Left lung (tissue), 4 donors: ENCODE measurements at regions not wholly inside any gene's neighbourhood (a gene's known extent, or its start where the extent isn't known, plus 50 kb on each side); places are given as distances from the start of the nearest gene placed in this dataset.

Experiments used
- ATAC-seq: fragments of 200-7000 bp; cut with Tn5 transposase; one replicate; pipeline ENCODE4 v1.9.1; 2020; ENCODE audit warnings: moderate library complexity
- DNase-seq, 4 donors: peaks; one replicate each; pipeline ENCODE4 v3.0.0-alpha.2; 2013 to 2020
- H3K27ac ChIP-seq, 2 donors: fragments of 200-600 bp; sonication (generic) in 1 of 2; one replicate each; pipeline versions ENCODE4 v1.5.0 to v1.8.0; 2020 to 2021
- H3K27me3 ChIP-seq, 2 donors: fragments of 200-600 bp; sonication (generic) in 1 of 2; one replicate each; pipeline versions ENCODE4 v1.5.0 to v1.8.0; 2020 to 2021
- H3K36me3 ChIP-seq, 2 donors: fragments of 200-600 bp; sonication (generic) in 1 of 2; one replicate each; pipeline versions ENCODE4 v1.5.0 to v1.8.0; 2020 to 2021
- H3K4me1 ChIP-seq, 2 donors: fragments of 200-600 bp; one replicate each; pipeline ENCODE4 v1.8.0; 2021
- H3K4me3 ChIP-seq, 2 donors: fragments of 200-600 bp; sonication (generic) in 1 of 2; one replicate each; pipeline versions ENCODE4 v1.5.0 to v1.8.0; 2020 to 2021; ENCODE audit warnings: mild to moderate bottlenecking in 1 of 2
- H3K9me3 ChIP-seq, 2 donors: fragments of 200-600 bp; sonication (generic) in 1 of 2; one replicate each; pipeline versions ENCODE4 v1.5.0 to v1.8.0; 2020 to 2021
- intact Hi-C, 2 donors: fragments of 100-400 bp; cut with DNase I; formaldehyde crosslinking; loops; one replicate each; pipeline versions ENCODE4 v1.11.2 to v1.14.2; 2022
- TF ChIP-seq, protein P1 (sequence below), 2 donors: fragments of 200-600 bp; sonication (generic) in 1 of 2; IDR thresholded peaks; one replicate each; pipeline versions ENCODE4 v1.5.0 to v1.8.0; 2021; ENCODE audit warnings: antibody characterized with exemption in 2 of 2
- donor health status: DM: no; HTN: yes; CAD: no.
- donor health status: DM: no; HTN: no; CAD: no.

DNA sequence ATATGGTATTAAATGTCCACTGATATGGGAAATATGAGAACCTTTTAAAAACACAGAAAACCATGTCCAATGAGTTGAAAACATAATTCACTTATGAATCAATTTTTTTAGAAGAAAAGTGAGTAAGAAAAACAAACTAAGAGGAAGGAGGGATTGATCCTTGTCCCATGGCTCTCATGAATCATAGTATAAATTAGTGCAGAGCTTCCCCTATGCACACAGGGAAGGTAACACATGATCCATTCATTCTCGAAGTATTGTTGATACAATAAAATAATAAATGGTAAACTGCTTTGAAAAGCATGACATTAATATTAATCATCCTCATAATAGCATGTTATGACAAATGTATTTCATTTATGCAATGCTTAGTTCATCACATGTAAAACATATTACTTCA, 872.0 kb upstream of the CNTNAP5 start:
- no peaks in the 10 kb centered on the region for H3K4me1 ChIP-seq
- H3K36me3 ChIP-seq: no peaks in the 10 kb centered on the region
- no peak overlapping the region for H3K4me3 ChIP-seq
- H3K27ac ChIP-seq: no peak overlapping the region
- TF ChIP-seq, protein P1, sequence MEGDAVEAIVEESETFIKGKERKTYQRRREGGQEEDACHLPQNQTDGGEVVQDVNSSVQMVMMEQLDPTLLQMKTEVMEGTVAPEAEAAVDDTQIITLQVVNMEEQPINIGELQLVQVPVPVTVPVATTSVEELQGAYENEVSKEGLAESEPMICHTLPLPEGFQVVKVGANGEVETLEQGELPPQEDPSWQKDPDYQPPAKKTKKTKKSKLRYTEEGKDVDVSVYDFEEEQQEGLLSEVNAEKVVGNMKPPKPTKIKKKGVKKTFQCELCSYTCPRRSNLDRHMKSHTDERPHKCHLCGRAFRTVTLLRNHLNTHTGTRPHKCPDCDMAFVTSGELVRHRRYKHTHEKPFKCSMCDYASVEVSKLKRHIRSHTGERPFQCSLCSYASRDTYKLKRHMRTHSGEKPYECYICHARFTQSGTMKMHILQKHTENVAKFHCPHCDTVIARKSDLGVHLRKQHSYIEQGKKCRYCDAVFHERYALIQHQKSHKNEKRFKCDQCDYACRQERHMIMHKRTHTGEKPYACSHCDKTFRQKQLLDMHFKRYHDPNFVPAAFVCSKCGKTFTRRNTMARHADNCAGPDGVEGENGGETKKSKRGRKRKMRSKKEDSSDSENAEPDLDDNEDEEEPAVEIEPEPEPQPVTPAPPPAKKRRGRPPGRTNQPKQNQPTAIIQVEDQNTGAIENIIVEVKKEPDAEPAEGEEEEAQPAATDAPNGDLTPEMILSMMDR (IDR thresholded peaks at IDR 0.05): no peak
- H3K9me3 ChIP-seq: no peaks in the 10 kb centered on the region
- H3K27me3 ChIP-seq: no peaks in the 10 kb centered on the region
- intact Hi-C loops: no loop called here
- ATAC-seq (no peak), DNase-seq (no peak)

GRCh38 chr2:123154195-123154594, 870.9 kb upstream of the CNTNAP5 start:
- no peak overlapping the region for H3K27ac ChIP-seq
- ATAC-seq (no peak), DNase-seq (no peak)
- intact Hi-C loops: no loop called here
- TF ChIP-seq, protein P1 (IDR thresholded peaks at IDR 0.05): no peak
- H3K4me3 ChIP-seq: no peak overlapping the region
- no peaks in the 10 kb centered on the region for H3K9me3 ChIP-seq
- H3K4me1 ChIP-seq: no peaks in the 10 kb centered on the region
- no peaks in the 10 kb centered on the region for H3K36me3 ChIP-seq
- no peaks in the 10 kb centered on the region for H3K27me3 ChIP-seq

DNA sequence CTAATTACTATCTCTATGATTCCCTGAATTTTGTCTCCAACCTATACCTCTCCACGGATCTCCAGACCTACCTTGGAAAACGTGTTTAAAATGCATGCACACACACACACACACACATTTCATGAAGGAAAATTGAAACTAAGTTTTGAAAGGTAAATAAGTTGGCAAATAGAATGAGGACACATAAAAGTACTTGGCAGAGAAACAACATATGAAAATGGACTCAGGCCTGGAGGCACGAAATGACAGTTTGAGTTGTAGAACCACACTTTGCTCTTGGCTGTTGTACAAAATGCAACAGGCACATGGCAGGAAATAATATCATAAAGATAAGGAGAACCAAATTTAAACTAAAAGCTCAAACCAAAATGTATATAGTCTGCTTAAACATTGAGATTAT, 868.1 kb upstream of the CNTNAP5 start:
- no peak overlapping the region for H3K27ac ChIP-seq
- no peak overlapping the region for H3K4me3 ChIP-seq
- H3K4me1 ChIP-seq: no peaks in the 10 kb centered on the region
- no peaks in the 10 kb centered on the region for H3K27me3 ChIP-seq
- H3K9me3 ChIP-seq: no peaks in the 10 kb centered on the region
- no peak for ATAC-seq
- TF ChIP-seq, protein P1 (IDR thresholded peaks at IDR 0.05): no peak
- no peaks in the 10 kb centered on the region for H3K36me3 ChIP-seq
- DNase-seq: no peak
- intact Hi-C loops: no loop called here

DNA sequence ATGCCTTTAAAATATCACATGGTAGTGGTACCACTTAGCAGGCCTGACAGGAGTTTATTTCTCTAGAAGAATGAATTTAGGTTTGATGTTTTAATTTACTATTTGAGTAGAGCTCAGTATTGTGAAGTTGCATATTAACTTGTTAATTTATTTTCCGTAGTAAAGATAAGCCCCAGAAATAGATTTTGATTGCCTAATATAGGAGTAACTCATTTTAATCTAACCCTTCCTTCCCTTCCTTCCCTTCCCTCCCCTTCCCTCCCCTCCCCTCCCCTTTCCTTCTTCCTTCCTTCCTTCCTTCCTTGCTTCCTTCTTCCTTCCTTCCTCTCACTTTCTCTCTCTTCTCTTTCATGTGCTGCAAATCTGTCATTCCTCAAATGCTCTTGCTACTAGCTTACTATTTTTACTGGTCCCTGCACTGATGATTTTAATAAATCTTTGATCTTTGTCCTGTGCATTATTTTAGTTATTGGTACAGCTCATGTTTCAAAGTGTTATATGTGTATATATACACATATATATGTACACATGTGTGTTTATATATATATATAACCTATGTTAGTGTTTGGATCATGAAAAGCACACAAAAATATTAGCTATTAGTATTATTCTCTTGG, 862.6 kb upstream of the CNTNAP5 start:
- intact Hi-C loops: no loop called here
- Histone ChIP-seq H3K4me1 (no peaks in the 10 kb centered on the region), H3K27me3 (no peaks in the 10 kb centered on the region), H3K9me3 (no peaks in the 10 kb centered on the region), H3K36me3 (no peaks in the 10 kb centered on the region), H3K4me3 (no peak overlapping the region), H3K27ac (no peak overlapping the region)
- no peak for ATAC-seq
- no peak for DNase-seq
- TF ChIP-seq, protein P1 (IDR thresholded peaks at IDR 0.05): no peak

GRCh38 chr2:123163398-123163797, 861.7 kb upstream of the CNTNAP5 start:
- DNase-seq: no peak
- ATAC-seq: no peak
- Histone ChIP-seq H3K36me3 (no peaks in the 10 kb centered on the region), H3K9me3 (peaks cover 0 to 5% of the 10 kb centered on the region in 2 donors), H3K27me3 (no peaks in the 10 kb centered on the region), H3K27ac (no peak overlapping the region), H3K4me1 (no peaks in the 10 kb centered on the region), H3K4me3 (no peak overlapping the region)
- intact Hi-C loops: no loop called here
- TF ChIP-seq, protein P1 (IDR thresholded peaks at IDR 0.05): no peak
